Fibroblast of the aortic adventitia (primary cell): ENCODE measurements at regions not wholly inside any gene's neighbourhood (a gene's known extent, or its start where the extent isn't known, plus 50 kb on each side); places are given as distances from the start of the nearest gene placed in this dataset.

Experiments used
- DNase-seq: peaks from one replicate; pipeline ENCODE4 v3.0.0-alpha.2; 2010; ENCODE audit warnings: low read depth
- H3K4me3 ChIP-seq: 2 replicates; pipeline ENCODE4 v1.5.1; 2011; ENCODE audit warnings: low read depth, mild to moderate bottlenecking, control low read depth, low read length, moderate library complexity
- CTCF ChIP-seq: IDR thresholded peaks from 2 replicates; pipeline ENCODE4 v1.5.1; 2011; ENCODE audit warnings: mild to moderate bottlenecking, low read length, control low read depth, inconsistent platforms; ENCODE audit not compliant: insufficient read depth

DNA sequence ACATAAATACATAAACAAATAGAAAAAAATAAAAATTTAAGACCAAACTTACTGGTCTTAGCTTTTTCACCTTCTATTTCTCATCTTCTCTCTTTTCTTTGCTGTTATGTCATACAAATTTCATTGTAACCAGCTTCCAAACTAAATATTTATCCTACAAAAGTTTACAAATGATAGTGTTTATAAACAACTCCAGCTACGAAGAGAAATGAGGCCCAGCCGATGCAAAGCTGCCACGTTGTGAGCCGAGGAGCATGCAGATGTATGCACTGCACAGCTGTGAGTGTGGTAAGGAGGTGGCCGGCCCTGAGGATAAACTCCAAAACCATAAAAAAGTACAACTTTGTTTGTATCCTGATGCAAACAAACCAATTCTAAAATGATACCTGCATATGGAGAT, 642.4 kb upstream of the SGCG start:
- no peak for DNase-seq
- no peak for TF ChIP-seq CTCF

DNA sequence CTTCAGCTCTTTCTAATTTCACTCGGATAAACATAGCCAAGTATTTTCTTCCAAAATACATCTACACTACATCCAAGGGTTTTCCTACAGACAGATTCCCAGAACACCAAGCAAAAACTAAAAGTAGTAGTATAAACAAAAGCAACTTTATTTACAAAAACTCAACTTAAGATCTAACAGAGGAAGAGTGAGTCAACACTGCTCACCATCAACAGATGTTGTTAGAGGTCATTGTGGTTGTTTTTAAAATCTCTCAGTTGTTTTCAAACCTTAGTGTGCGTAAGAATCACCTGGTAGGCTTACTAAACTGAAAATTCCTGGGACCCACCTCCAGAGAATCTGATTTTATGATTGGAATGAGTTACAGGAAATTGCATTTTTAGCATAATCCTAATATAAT, 631.7 kb upstream of the SGCG start:
- TF ChIP-seq CTCF = no peak
- DNase-seq = no peak
- no peak overlapping the region for H3K4me3 ChIP-seq

More for the DNA sequence above, 642.4 kb upstream of the SGCG start:
- H3K4me3 ChIP-seq = no peak overlapping the region

DNA sequence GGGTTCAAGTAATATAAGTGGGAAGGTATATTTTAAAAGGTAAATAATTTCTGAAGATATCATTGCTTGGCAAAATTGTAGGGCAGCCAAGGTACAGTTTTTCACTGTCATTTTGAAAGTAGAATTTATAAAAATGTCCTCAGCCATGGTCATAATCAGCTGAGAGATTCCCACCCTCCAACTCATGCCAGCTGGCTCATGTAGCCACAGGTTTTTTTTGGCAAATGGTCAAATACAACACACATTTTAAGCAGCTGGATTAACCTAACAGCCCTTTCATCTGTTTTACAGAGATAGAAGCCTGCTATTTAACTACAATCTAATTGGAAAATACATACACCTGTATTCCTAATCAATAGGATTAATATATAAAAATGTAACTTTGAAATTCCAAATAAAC, 619.2 kb upstream of the SGCG start:
- TF ChIP-seq CTCF = no peak
- no peak for DNase-seq
- no peak overlapping the region for H3K4me3 ChIP-seq

GRCh38 chr13:22562116-22562515, 618.7 kb upstream of the SGCG start:
- no peak overlapping the region for H3K4me3 ChIP-seq
- no peak for DNase-seq
- no peak for TF ChIP-seq CTCF

- DNase-seq = no peak
- H3K4me3 ChIP-seq = no peak overlapping the region
- TF ChIP-seq CTCF = no peak
Observed at GRCh38 chr13:22563272-22563671, 617.5 kb upstream of the SGCG start.

DNA sequence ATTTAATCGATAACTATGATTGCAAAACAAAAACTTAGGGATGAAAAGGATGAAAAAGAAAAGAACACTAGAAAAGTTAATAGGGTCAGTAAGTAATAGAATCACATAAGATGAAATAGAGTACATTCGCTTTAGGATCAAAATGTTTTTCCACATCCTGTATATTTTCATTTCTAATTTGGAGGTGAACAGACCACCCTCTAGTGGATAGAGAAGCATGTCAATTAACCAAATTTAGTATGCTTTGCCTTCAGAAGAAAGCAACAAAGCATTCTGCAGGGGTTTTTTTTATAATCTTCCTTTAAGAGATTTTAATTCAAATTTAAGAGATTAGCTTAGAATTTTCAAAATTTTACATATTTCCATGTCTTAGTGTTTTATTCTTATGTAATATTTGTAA, 611.0 kb upstream of the SGCG start:
- TF ChIP-seq CTCF = no peak
- H3K4me3 ChIP-seq = no peak overlapping the region
- DNase-seq = no peak

GRCh38 chr13:22589880-22590279, 590.9 kb upstream of the SGCG start:
- TF ChIP-seq CTCF = no peak
- DNase-seq = no peak
- H3K4me3 ChIP-seq = no peak overlapping the region
